GM12878 (cell line): ENCODE measurements at regions not wholly inside any gene's neighbourhood (a gene's known extent, or its start where the extent isn't known, plus 50 kb on each side); places are given as distances from the start of the nearest gene placed in this dataset.
A peak's percentile ranks its signal among the peaks of the same experiment; 100 is the strongest.

ENCODE experiments used
- ATF7 ChIP-seq: fragments of 450-650 bp; IDR thresholded peaks from 2 replicates; pipeline ENCODE4 v1.6.1; 2016; ENCODE audit warnings: low read depth, mild to moderate bottlenecking
- BCL11A ChIP-seq: IDR thresholded peaks from 2 replicates; pipeline ENCODE4 v1.6.1; 2011; ENCODE audit warnings: low read depth, low read length
- CREB1 ChIP-seq: IDR thresholded peaks from 2 replicates; pipeline ENCODE4 v1.6.1; 2012; ENCODE audit warnings: low read depth, mild to moderate bottlenecking, inconsistent platforms
- ETV6 ChIP-seq, 2 experiments: fragments of 450-650 bp in 1 of 2; IDR thresholded peaks in 1 of 2; conservative IDR thresholded peaks in 1 of 2; 2 replicates each; pipeline ENCODE4 v1.6.1; 2014; ENCODE audit warnings: antibody characterized with exemption in 1 of 2, borderline replicate concordance in 1 of 2, low read depth in 1 of 2, mild to moderate bottlenecking in 1 of 2, moderate library complexity in 1 of 2
- GATAD2B ChIP-seq: fragments of 450-650 bp; conservative IDR thresholded peaks from 2 replicates; pipeline ENCODE4 v1.6.1; 2017; ENCODE audit warnings: low read depth, mild to moderate bottlenecking, moderate library complexity
- JUND ChIP-seq: IDR thresholded peaks from 2 replicates; pipeline ENCODE4 v1.6.1; 2012; ENCODE audit warnings: low read depth, mild to moderate bottlenecking, low read length, improper control_type of control experiment, moderate library complexity
- MTA2 ChIP-seq: fragments of 450-650 bp; IDR thresholded peaks from 2 replicates; pipeline ENCODE4 v1.6.1; 2016; ENCODE audit warnings: low read depth, mild to moderate bottlenecking, moderate library complexity
- MYC ChIP-seq: IDR thresholded peaks from 2 replicates; pipeline ENCODE4 v1.6.1; 2011; ENCODE audit warnings: mild to moderate bottlenecking, low read length, moderate library complexity, inconsistent platforms; ENCODE audit not compliant: insufficient read depth, insufficient replicate concordance, insufficient read length, severe bottlenecking
- NBN ChIP-seq: fragments of 450-650 bp; IDR thresholded peaks from 2 replicates; pipeline ENCODE4 v1.6.1; 2016
- NRF1 ChIP-seq: conservative IDR thresholded peaks from 2 replicates; pipeline ENCODE4 v1.6.1; 2011; ENCODE audit warnings: mild to moderate bottlenecking, low read depth, low read length, improper control_type of control experiment
- POU2F2 ChIP-seq: IDR thresholded peaks from 3 replicates; pipeline ENCODE4 v1.6.1; 2011; ENCODE audit warnings: low read depth, mild to moderate bottlenecking, low read length, borderline replicate concordance
- RELA ChIP-seq: fragments of 450-650 bp; IDR thresholded peaks from 2 replicates; pipeline ENCODE4 v1.8.0; 2014; ENCODE audit warnings: borderline replicate concordance; ENCODE audit not compliant: partially characterized antibody
- SIN3A ChIP-seq: IDR thresholded peaks from 2 replicates; pipeline ENCODE4 v1.6.1; 2012; ENCODE audit warnings: low read depth, low read length, improper control_type of control experiment
- SREBF1 ChIP-seq: IDR thresholded peaks from 2 replicates; pipeline ENCODE4 v1.6.1; 2012; ENCODE audit warnings: mild to moderate bottlenecking, low read length
- SREBF2 ChIP-seq: IDR thresholded peaks from 2 replicates; pipeline ENCODE4 v1.6.1; 2012; ENCODE audit warnings: mild to moderate bottlenecking, low read length
- SUPT20H ChIP-seq: IDR thresholded peaks from 2 replicates; pipeline ENCODE4 v1.6.1; 2011; ENCODE audit warnings: low read depth, mild to moderate bottlenecking, low read length, moderate library complexity, borderline replicate concordance; ENCODE audit not compliant: control insufficient read depth
- ZBED1 ChIP-seq: IDR thresholded peaks from 2 replicates; pipeline ENCODE4 v1.6.1; 2016; ENCODE audit warnings: borderline replicate concordance
- ZNF274 ChIP-seq: IDR thresholded peaks from one replicate; pipeline ENCODE4 v1.8.0; 2011; ENCODE audit not compliant: insufficient read length, insufficient read depth
- ZNF384 ChIP-seq: IDR thresholded peaks from 2 replicates; pipeline ENCODE4 v1.6.1; 2012; ENCODE audit warnings: low read depth, mild to moderate bottlenecking, low read length, improper control_type of control experiment, borderline replicate concordance
- ZZZ3 ChIP-seq: IDR thresholded peaks from 2 replicates; pipeline ENCODE4 v1.6.1; 2011; ENCODE audit warnings: low read depth; ENCODE audit not compliant: control insufficient read depth, insufficient read length
- TF ChIP-seq, protein P1 (sequence below): fragments of 450-650 bp; IDR thresholded peaks from 2 replicates; pipeline ENCODE4 v1.6.1; 2017; ENCODE audit warnings: mild to moderate bottlenecking, moderate library complexity
- TF ChIP-seq, protein P2 (sequence below): IDR thresholded peaks from 2 replicates; pipeline ENCODE4 v1.6.1; 2011; ENCODE audit warnings: low read depth, low read length, improper control_type of control experiment, borderline replicate concordance
- TF ChIP-seq, protein P3 (sequence below): IDR thresholded peaks from 2 replicates; pipeline ENCODE4 v1.6.1; 2012; ENCODE audit warnings: low read depth, low read length, improper control_type of control experiment
- TF ChIP-seq, protein P4 (sequence below): fragments of 450-650 bp; IDR thresholded peaks from 2 replicates; pipeline ENCODE4 v1.6.1; 2017; ENCODE audit warnings: borderline replicate concordance

DNA sequence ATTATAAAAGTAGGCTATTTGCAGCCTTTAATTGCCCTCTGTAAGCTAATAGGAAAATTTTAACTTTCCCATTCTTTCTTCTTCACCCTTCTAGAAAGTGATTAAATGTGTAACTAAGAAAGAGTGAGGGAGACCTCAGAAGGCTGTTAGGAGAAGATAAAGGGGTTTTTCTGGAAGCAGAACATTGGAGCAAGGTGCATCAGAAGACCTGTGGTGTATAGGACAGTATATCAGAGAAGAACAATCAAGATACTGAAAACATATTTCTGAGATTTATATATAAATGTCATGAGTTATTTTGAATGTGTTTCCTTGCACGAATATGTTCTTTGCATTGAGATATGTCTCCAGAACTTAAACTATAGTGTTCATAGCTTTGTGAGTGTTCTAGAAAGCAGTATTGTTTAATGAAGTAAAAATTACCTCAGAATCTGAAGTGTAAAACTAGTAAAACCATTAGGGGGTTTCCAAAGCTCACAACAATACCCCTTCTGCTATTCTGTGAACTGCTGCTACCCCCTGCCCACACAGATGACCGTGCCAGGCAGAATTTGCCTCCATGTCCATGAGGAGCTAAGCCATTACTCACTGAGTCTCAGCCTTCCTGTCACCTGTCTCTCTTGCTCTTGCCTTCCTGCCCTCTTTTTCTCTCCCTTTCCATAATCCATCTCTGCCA is 537.9 kb downstream of the EPHA4 start (continued):
- TF ChIP-seq, protein P1, sequence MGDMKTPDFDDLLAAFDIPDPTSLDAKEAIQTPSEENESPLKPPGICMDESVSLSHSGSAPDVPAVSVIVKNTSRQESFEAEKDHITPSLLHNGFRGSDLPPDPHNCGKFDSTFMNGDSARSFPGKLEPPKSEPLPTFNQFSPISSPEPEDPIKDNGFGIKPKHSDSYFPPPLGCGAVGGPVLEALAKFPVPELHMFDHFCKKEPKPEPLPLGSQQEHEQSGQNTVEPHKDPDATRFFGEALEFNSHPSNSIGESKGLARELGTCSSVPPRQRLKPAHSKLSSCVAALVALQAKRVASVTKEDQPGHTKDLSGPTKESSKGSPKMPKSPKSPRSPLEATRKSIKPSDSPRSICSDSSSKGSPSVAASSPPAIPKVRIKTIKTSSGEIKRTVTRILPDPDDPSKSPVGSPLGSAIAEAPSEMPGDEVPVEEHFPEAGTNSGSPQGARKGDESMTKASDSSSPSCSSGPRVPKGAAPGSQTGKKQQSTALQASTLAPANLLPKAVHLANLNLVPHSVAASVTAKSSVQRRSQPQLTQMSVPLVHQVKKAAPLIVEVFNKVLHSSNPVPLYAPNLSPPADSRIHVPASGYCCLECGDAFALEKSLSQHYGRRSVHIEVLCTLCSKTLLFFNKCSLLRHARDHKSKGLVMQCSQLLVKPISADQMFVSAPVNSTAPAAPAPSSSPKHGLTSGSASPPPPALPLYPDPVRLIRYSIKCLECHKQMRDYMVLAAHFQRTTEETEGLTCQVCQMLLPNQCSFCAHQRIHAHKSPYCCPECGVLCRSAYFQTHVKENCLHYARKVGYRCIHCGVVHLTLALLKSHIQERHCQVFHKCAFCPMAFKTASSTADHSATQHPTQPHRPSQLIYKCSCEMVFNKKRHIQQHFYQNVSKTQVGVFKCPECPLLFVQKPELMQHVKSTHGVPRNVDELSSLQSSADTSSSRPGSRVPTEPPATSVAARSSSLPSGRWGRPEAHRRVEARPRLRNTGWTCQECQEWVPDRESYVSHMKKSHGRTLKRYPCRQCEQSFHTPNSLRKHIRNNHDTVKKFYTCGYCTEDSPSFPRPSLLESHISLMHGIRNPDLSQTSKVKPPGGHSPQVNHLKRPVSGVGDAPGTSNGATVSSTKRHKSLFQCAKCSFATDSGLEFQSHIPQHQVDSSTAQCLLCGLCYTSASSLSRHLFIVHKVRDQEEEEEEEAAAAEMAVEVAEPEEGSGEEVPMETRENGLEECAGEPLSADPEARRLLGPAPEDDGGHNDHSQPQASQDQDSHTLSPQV = no peak
- TF ChIP-seq POU2F2 = no peak
- no peak for TF ChIP-seq ZNF384
- TF ChIP-seq NRF1 = no peak
- no peak; the same call in 1 of the 2 replicates for TF ChIP-seq NBN
- TF ChIP-seq MYC = no peak
- TF ChIP-seq SREBF1 = no peak
- no peak for TF ChIP-seq SUPT20H
- TF ChIP-seq ZBED1 = no peak
- TF ChIP-seq GATAD2B = no peak
- TF ChIP-seq, protein P2, sequence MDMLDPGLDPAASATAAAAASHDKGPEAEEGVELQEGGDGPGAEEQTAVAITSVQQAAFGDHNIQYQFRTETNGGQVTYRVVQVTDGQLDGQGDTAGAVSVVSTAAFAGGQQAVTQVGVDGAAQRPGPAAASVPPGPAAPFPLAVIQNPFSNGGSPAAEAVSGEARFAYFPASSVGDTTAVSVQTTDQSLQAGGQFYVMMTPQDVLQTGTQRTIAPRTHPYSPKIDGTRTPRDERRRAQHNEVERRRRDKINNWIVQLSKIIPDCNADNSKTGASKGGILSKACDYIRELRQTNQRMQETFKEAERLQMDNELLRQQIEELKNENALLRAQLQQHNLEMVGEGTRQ = no peak
- TF ChIP-seq JUND = no peak
- TF ChIP-seq RELA = no peak
- TF ChIP-seq ZZZ3 = no peak
- no peak for TF ChIP-seq BCL11A
- TF ChIP-seq ATF7 = peak; percentile 27; the same call in 1 of the 2 replicates
- no peak for TF ChIP-seq ETV6 (conservative IDR thresholded peaks at IDR 0.05 in 1 of 2, IDR thresholded peaks at IDR 0.05 in 1 of 2; ENCODE audit: borderline replicate concordance in 1 of 2, low read depth in 1 of 2)
- TF ChIP-seq MTA2 = peak; percentile 57; the same call in 1 of the 2 replicates
- TF ChIP-seq, protein P3, sequence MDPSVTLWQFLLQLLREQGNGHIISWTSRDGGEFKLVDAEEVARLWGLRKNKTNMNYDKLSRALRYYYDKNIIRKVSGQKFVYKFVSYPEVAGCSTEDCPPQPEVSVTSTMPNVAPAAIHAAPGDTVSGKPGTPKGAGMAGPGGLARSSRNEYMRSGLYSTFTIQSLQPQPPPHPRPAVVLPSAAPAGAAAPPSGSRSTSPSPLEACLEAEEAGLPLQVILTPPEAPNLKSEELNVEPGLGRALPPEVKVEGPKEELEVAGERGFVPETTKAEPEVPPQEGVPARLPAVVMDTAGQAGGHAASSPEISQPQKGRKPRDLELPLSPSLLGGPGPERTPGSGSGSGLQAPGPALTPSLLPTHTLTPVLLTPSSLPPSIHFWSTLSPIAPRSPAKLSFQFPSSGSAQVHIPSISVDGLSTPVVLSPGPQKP = no peak
- TF ChIP-seq, protein P4, sequence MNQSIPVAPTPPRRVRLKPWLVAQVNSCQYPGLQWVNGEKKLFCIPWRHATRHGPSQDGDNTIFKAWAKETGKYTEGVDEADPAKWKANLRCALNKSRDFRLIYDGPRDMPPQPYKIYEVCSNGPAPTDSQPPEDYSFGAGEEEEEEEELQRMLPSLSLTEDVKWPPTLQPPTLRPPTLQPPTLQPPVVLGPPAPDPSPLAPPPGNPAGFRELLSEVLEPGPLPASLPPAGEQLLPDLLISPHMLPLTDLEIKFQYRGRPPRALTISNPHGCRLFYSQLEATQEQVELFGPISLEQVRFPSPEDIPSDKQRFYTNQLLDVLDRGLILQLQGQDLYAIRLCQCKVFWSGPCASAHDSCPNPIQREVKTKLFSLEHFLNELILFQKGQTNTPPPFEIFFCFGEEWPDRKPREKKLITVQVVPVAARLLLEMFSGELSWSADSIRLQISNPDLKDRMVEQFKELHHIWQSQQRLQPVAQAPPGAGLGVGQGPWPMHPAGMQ = no peak
- TF ChIP-seq SIN3A = no peak
- TF ChIP-seq CREB1 = no peak
- TF ChIP-seq ZNF274 = no peak
- TF ChIP-seq SREBF2 = no peak
